ENCODE measurements at regions not wholly inside any gene's neighbourhood (a gene's known extent, or its start where the extent isn't known, plus 50 kb on each side); places are given as distances from the start of the nearest gene placed in this dataset.

DNA sequence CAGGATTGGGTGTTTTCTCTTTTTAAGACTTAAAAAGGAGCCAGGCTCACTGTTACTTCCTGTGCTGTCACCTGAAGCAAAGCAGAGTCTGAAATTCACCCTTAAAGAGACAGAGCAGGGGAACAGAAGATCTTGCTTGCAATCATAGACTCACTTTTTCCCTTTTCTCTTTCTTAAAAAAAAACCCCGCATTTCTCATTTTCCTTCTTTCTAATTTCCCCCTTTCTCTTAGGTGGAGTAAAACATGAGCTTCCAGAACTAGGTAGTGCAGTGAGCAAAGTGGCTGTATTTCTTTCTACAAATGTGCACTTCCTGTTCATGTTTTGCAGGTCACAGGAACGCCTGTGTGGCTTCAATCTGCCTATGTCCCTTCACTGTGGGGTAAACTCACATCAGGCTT is 381.2 kb downstream of the LPIN1 start:
- TF ChIP-seq, protein P1, sequence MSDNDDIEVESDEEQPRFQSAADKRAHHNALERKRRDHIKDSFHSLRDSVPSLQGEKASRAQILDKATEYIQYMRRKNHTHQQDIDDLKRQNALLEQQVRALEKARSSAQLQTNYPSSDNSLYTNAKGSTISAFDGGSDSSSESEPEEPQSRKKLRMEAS (IDR thresholded peaks at IDR 0.05; ENCODE audit: low read depth, low read length): no peak
- TF ChIP-seq, protein P2, sequence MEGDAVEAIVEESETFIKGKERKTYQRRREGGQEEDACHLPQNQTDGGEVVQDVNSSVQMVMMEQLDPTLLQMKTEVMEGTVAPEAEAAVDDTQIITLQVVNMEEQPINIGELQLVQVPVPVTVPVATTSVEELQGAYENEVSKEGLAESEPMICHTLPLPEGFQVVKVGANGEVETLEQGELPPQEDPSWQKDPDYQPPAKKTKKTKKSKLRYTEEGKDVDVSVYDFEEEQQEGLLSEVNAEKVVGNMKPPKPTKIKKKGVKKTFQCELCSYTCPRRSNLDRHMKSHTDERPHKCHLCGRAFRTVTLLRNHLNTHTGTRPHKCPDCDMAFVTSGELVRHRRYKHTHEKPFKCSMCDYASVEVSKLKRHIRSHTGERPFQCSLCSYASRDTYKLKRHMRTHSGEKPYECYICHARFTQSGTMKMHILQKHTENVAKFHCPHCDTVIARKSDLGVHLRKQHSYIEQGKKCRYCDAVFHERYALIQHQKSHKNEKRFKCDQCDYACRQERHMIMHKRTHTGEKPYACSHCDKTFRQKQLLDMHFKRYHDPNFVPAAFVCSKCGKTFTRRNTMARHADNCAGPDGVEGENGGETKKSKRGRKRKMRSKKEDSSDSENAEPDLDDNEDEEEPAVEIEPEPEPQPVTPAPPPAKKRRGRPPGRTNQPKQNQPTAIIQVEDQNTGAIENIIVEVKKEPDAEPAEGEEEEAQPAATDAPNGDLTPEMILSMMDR (IDR thresholded peaks at IDR 0.05; ENCODE audit: low read depth, low read length): no peak
- no peak for TF ChIP-seq POLR2A (IDR thresholded peaks at IDR 0.05; ENCODE audit: extremely low read depth, insufficient read length)
- TF ChIP-seq MYC (IDR thresholded peaks at IDR 0.05; ENCODE audit: low read depth, low read length): no peak
